Vagina (tissue), 2 donors: ENCODE measurements at regions not wholly inside any gene's neighbourhood (a gene's known extent, or its start where the extent isn't known, plus 50 kb on each side); places are given as distances from the start of the nearest gene placed in this dataset.

Experiments
- DNase-seq, 2 donors: peaks; one replicate each; pipeline ENCODE4 v3.0.0-alpha.2; 2017; ENCODE audit errors: extremely low spot score in 2 of 2
- H3K27ac ChIP-seq: fragments of 200-600 bp; sonication (generic); one replicate; pipeline ENCODE4 v1.5.1; 2019
- H3K27me3 ChIP-seq: fragments of 200-600 bp; sonication (generic); one replicate; pipeline ENCODE4 v1.5.1; 2019
- H3K36me3 ChIP-seq, 2 donors: fragments of 200-600 bp; sonication (generic); one replicate each; pipeline ENCODE4 v1.5.1; 2017 to 2019
- H3K4me1 ChIP-seq: fragments of 200-600 bp; sonication (generic); one replicate; pipeline ENCODE4 v1.5.1; 2019
- H3K4me3 ChIP-seq, 2 donors: fragments of 200-600 bp; sonication (generic); 1 replicate in 1 of 2; 2 replicates in 1 of 2; pipeline ENCODE4 v1.5.1; 2016 to 2019
- H3K9me3 ChIP-seq: fragments of 200-600 bp; sonication (generic); one replicate; pipeline ENCODE4 v1.5.1; 2019
- POLR2A ChIP-seq, 2 donors: fragments of 450-650 bp; IDR thresholded peaks; one replicate each; pipeline ENCODE4 v1.6.1; 2017; ENCODE audit warnings: antibody characterized with exemption in 2 of 2, mild to moderate bottlenecking in 2 of 2, moderate library complexity in 2 of 2
- POLR2AphosphoS5 ChIP-seq, 2 donors: sonication (generic); formaldehyde crosslinking; IDR thresholded peaks; one replicate each; pipeline ENCODE4 v1.9.0; 2017; ENCODE audit warnings: antibody characterized with exemption in 2 of 2, mild to moderate bottlenecking in 2 of 2, low read depth in 1 of 2; ENCODE audit not compliant: insufficient read depth in 1 of 2
- intact Hi-C: fragments of 100-400 bp; cut with DNase I; formaldehyde crosslinking; loops from one replicate; pipeline ENCODE4 v1.15.1; 2023
- TF ChIP-seq, protein P1 (sequence below), 3 experiments: fragments of 450-650 bp in 2 of 3; fragments of 200-600 bp in 1 of 3; sonication (generic) in 1 of 3; IDR thresholded peaks; one replicate each; pipeline ENCODE4 v1.5.1; 2017 to 2019; ENCODE audit warnings: antibody characterized with exemption in 3 of 3, mild to moderate bottlenecking in 2 of 3, moderate library complexity in 2 of 3

DNA sequence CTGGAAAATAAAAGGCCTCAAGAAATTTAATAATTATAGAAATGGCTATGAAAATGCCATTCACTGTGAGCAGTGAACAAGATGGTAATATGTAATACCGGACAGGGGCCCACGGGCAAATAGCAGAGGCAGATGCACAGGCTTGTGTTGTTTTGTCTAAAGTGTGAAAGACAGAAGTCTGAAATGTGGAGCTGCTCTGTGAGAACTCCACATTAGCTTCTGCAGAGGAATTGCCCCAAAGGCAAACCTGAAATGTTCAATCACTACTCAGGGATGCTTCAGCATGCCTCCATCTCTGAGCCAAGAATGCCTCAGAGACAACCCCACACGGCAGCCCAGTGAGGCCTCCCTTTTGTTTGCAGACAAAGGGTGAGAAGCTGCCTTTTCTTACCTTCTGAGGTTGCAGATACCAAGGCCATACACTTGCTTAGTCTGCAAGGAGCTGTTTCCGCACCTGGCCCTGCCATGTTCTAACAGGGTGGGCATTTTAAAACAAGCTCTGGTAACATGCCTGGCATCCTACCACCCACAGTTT is 124.3 kb upstream of the CXCL14 start:
- Histone ChIP-seq H3K4me3 (no peak overlapping the region), H3K27ac (no peak overlapping the region), H3K4me1 (peaks cover 18% of the 10 kb centered on the region), H3K27me3 (no peaks in the 10 kb centered on the region), H3K36me3 (no peaks in the 10 kb centered on the region), H3K9me3 (no peaks in the 10 kb centered on the region)
- peak in 1 of 2 donors; percentile 58 for DNase-seq
- TF ChIP-seq POLR2A (IDR thresholded peaks at IDR 0.05) (no peak), POLR2AphosphoS5 (IDR thresholded peaks at IDR 0.05; ENCODE audit: insufficient read depth in 1 of 2, low read depth in 1 of 2) (no peak)
- TF ChIP-seq, protein P1, sequence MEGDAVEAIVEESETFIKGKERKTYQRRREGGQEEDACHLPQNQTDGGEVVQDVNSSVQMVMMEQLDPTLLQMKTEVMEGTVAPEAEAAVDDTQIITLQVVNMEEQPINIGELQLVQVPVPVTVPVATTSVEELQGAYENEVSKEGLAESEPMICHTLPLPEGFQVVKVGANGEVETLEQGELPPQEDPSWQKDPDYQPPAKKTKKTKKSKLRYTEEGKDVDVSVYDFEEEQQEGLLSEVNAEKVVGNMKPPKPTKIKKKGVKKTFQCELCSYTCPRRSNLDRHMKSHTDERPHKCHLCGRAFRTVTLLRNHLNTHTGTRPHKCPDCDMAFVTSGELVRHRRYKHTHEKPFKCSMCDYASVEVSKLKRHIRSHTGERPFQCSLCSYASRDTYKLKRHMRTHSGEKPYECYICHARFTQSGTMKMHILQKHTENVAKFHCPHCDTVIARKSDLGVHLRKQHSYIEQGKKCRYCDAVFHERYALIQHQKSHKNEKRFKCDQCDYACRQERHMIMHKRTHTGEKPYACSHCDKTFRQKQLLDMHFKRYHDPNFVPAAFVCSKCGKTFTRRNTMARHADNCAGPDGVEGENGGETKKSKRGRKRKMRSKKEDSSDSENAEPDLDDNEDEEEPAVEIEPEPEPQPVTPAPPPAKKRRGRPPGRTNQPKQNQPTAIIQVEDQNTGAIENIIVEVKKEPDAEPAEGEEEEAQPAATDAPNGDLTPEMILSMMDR (IDR thresholded peaks at IDR 0.05): no peak
- intact Hi-C loops: no loop called here

DNA sequence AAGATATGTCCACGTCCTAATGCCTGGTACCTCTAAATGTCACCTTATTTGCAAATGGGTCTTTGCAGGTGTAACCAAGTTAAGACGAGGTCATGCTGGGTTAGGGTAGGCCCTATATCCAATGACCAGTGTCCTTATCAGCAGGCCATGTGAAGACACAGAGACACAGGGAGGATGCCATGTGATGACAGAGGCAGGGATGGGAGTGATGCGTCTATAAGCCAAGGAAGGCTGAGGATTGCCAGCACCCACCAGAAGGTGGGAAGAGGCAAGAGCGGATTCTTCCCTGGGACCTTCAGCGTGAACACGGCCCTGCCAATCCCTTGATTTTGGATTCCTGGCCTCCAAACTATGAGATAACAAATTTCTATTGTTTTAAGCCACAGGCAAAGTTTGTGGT is 123.4 kb upstream of the CXCL14 start:
- no peak overlapping the region for H3K27ac ChIP-seq
- H3K27me3 ChIP-seq: no peaks in the 10 kb centered on the region
- H3K4me3 ChIP-seq: no peak overlapping the region
- no peaks in the 10 kb centered on the region for H3K36me3 ChIP-seq
- no peaks in the 10 kb centered on the region for H3K9me3 ChIP-seq
- intact Hi-C loops: no loop called here
- TF ChIP-seq, protein P1 (IDR thresholded peaks at IDR 0.05): no peak
- TF ChIP-seq POLR2AphosphoS5 (IDR thresholded peaks at IDR 0.05; ENCODE audit: insufficient read depth in 1 of 2, low read depth in 1 of 2) (no peak), POLR2A (IDR thresholded peaks at IDR 0.05) (no peak)
- DNase-seq: peak in 1 of 2 donors; percentile 79
- peaks cover 18% of the 10 kb centered on the region for H3K4me1 ChIP-seq

- H3K27ac ChIP-seq: no peak overlapping the region
- peaks cover 28% of the 10 kb centered on the region for H3K4me1 ChIP-seq
- no peak overlapping the region for H3K4me3 ChIP-seq
- peak in 1 of 2 donors; percentile 77 for DNase-seq
- no peaks in the 10 kb centered on the region for H3K9me3 ChIP-seq
- no peaks in the 10 kb centered on the region for H3K27me3 ChIP-seq
- H3K36me3 ChIP-seq: no peaks in the 10 kb centered on the region
- TF ChIP-seq, protein P1 (IDR thresholded peaks at IDR 0.05): no peak
- TF ChIP-seq POLR2AphosphoS5 (IDR thresholded peaks at IDR 0.05; ENCODE audit: insufficient read depth in 1 of 2, low read depth in 1 of 2) (no peak), POLR2A (IDR thresholded peaks at IDR 0.05) (no peak)
- intact Hi-C loops: no loop called here
These were observed 121.9 kb upstream of the CXCL14 start for GRCh38 chr5:135700731-135701130.

DNA sequence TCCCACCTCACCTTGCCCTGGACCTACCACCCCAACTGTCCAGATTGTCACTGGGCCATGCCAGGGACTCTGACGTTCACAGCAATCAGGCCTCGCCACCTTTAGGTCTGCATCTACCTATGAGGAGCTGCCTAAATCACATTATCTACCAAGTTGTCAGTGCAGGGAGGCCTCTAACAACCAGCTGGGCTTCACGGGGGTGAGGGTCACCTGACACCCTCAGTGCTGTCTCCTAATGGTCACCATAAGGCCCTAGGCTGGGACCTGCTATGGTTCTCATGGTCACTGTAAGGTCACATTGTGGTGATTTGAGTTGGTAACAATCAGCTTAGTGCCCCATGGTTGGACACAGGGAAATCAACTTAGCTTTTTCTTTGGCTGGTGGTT is 119.2 kb upstream of the CXCL14 start:
- no peak overlapping the region for H3K4me3 ChIP-seq
- peaks cover 40% of the 10 kb centered on the region for H3K4me1 ChIP-seq
- H3K27ac ChIP-seq: no peak overlapping the region
- no peaks in the 10 kb centered on the region for H3K36me3 ChIP-seq
- no peak for TF ChIP-seq POLR2A (IDR thresholded peaks at IDR 0.05)
- TF ChIP-seq, protein P1 (IDR thresholded peaks at IDR 0.05): no peak
- TF ChIP-seq POLR2AphosphoS5 (IDR thresholded peaks at IDR 0.05; ENCODE audit: insufficient read depth in 1 of 2, low read depth in 1 of 2): no peak
- no peaks in the 10 kb centered on the region for H3K9me3 ChIP-seq
- intact Hi-C loops: no loop called here
- peak; percentile 47 to 70 for DNase-seq
- H3K27me3 ChIP-seq: no peaks in the 10 kb centered on the region

GRCh38 chr5:135697251-135697958 is 118.6 kb upstream of the CXCL14 start:
- peaks cover 44% of the 10 kb centered on the region for H3K4me1 ChIP-seq
- no peaks in the 10 kb centered on the region for H3K9me3 ChIP-seq
- no peaks in the 10 kb centered on the region for H3K36me3 ChIP-seq
- intact Hi-C loops: no loop called here
- no peak overlapping the region for H3K27ac ChIP-seq
- peak in 1 of 2 donors; percentile 81 for DNase-seq
- TF ChIP-seq, protein P1 (IDR thresholded peaks at IDR 0.05): no peak
- TF ChIP-seq POLR2A (IDR thresholded peaks at IDR 0.05) (no peak), POLR2AphosphoS5 (IDR thresholded peaks at IDR 0.05; ENCODE audit: insufficient read depth in 1 of 2, low read depth in 1 of 2) (no peak)
- H3K4me3 ChIP-seq: no peak overlapping the region
- H3K27me3 ChIP-seq: no peaks in the 10 kb centered on the region
